Mesothelial cell of epicardium (in vitro differentiated cells): ENCODE measurements at regions not wholly inside any gene's neighbourhood (a gene's known extent, or its start where the extent isn't known, plus 50 kb on each side); places are given as distances from the start of the nearest gene placed in this dataset.
A peak's percentile ranks its signal among the peaks of the same experiment; 100 is the strongest.

Experiments
- DNase-seq, 2 experiments: peaks; one replicate each; pipeline ENCODE4 v3.0.0; 2021; ENCODE audit warnings: low spot score in 2 of 2; ENCODE audit not compliant: unreplicated experiment in 2 of 2
- H3K27ac Mint-ChIP-seq: 2 replicates; pipeline ENCODE4 v1.8.0; 2021; ENCODE audit warnings: mixed read lengths
- H3K27me3 Mint-ChIP-seq: 2 replicates; pipeline ENCODE4 v1.8.0; 2021; ENCODE audit warnings: low read depth, mixed read lengths
- H3K36me3 Mint-ChIP-seq: 2 replicates; pipeline ENCODE4 v1.8.0; 2021; ENCODE audit warnings: mixed read lengths
- H3K4me1 Mint-ChIP-seq: 2 replicates; pipeline ENCODE4 v1.8.0; 2021; ENCODE audit warnings: mixed read lengths
- H3K4me3 Mint-ChIP-seq: 2 replicates; pipeline ENCODE4 v1.8.0; 2021; ENCODE audit warnings: mild to moderate bottlenecking, moderate library complexity, mixed read lengths
- H3K9me3 Mint-ChIP-seq: 2 replicates; pipeline ENCODE4 v1.8.0; 2021; ENCODE audit warnings: mixed read lengths
- TF ChIP-seq, protein P1 (sequence below): fragments of 200-600 bp; sonication (generic); IDR thresholded peaks from one replicate; pipeline ENCODE4 v1.5.0; 2021; ENCODE audit warnings: antibody characterized with exemption; ENCODE audit not compliant: unreplicated experiment

GRCh38 chrX:6812087-6812486 is 277.2 kb upstream of the VCX3A start:
- H3K9me3 Mint-ChIP-seq: no peaks in the 10 kb centered on the region
- no peaks in the 10 kb centered on the region for H3K4me1 Mint-ChIP-seq
- DNase-seq: no peak
- H3K36me3 Mint-ChIP-seq: no peaks in the 10 kb centered on the region
- no peaks in the 10 kb centered on the region for H3K27me3 Mint-ChIP-seq
- TF ChIP-seq, protein P1, sequence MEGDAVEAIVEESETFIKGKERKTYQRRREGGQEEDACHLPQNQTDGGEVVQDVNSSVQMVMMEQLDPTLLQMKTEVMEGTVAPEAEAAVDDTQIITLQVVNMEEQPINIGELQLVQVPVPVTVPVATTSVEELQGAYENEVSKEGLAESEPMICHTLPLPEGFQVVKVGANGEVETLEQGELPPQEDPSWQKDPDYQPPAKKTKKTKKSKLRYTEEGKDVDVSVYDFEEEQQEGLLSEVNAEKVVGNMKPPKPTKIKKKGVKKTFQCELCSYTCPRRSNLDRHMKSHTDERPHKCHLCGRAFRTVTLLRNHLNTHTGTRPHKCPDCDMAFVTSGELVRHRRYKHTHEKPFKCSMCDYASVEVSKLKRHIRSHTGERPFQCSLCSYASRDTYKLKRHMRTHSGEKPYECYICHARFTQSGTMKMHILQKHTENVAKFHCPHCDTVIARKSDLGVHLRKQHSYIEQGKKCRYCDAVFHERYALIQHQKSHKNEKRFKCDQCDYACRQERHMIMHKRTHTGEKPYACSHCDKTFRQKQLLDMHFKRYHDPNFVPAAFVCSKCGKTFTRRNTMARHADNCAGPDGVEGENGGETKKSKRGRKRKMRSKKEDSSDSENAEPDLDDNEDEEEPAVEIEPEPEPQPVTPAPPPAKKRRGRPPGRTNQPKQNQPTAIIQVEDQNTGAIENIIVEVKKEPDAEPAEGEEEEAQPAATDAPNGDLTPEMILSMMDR: no peak
- no peak overlapping the region for H3K27ac Mint-ChIP-seq
- no peak overlapping the region for H3K4me3 Mint-ChIP-seq

DNA sequence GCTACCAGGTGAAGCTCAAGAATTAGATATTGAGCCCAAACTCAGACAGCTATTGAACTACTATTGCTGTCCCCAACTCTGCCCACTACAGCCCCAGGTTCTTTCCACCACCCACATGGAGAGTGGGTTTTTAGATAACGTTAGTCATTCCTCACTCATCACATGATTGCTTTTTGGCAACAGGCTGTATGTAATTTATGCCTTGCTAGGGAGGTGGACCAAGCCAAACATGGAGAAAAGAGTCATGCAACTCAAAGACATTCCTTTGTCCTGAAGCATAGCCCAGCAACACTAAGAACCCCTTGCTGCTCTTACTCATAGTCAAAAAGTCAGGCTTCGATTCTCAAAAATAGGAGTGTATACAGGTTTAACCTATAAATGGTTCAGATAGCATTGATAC is 275.9 kb upstream of the VCX3A start:
- Mint-ChIP-seq H3K9me3 (no peaks in the 10 kb centered on the region), H3K4me1 (no peaks in the 10 kb centered on the region), H3K27ac (no peak overlapping the region), H3K27me3 (no peaks in the 10 kb centered on the region), H3K4me3 (no peak overlapping the region), H3K36me3 (no peaks in the 10 kb centered on the region)
- TF ChIP-seq, protein P1: no peak
- DNase-seq: no peak

DNA sequence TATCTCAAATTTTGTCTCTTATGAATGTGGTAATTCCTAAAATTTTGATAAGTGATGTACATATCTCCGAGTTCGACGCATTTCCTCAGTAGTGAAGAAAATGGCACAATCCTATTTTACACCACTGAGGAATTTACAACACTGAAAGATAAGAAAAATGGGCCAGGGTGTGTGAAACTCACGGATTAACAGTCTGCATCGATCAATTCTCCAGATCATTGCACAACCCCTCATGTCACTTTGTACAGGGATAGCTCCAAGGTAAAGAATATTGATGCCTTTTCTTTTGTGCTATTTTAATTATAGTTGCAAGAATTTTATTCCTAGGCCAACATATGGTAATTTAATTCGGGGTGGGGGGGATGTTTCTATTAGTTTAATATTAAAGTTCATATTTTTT is 268.7 kb upstream of the VCX3A start:
- H3K36me3 Mint-ChIP-seq: no peaks in the 10 kb centered on the region
- no peak overlapping the region for H3K27ac Mint-ChIP-seq
- H3K9me3 Mint-ChIP-seq: no peaks in the 10 kb centered on the region
- TF ChIP-seq, protein P1: no peak
- no peak overlapping the region for H3K4me3 Mint-ChIP-seq
- DNase-seq: no peak
- no peaks in the 10 kb centered on the region for H3K27me3 Mint-ChIP-seq
- no peaks in the 10 kb centered on the region for H3K4me1 Mint-ChIP-seq

DNA sequence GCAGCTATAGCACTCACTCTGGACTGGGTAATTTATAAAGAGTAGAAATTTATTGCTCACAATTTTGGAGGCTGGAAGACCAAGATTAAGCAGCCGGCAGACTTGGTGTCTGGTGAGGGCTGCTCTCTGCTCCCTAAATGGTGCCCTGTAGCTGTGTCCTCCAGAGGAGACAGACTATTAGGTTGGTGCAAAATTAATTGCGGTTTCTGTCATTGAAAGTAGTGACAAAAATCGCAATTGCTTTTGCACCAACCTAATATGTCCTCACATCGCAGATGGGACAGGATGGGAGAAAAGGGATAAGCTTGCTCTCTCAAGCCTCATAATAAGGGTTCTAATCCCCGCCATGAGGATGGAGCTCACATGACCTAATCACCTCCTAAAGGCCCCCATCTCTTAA is 258.1 kb upstream of the VCX3A start:
- H3K36me3 Mint-ChIP-seq: no peaks in the 10 kb centered on the region
- TF ChIP-seq, protein P1: no peak

DNA sequence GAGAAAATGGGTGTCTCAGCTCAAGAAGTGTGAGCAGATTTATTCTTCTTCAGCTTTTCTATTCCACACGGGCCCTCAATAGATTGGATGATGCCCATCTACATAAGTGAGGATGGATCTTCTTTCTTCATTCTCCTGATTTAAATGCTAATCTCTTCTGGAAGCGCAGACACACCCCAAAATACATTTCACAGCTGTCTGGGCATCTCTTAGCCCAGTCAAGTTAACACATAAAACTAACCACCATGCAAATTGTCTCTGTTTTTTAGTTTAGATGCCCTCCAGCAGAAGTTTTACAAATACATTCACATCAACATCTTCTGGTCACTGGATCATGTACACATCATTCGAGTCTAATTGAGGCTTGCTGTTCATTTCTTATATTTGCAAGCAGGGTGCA is 249.0 kb upstream of the VCX3A start:
- Mint-ChIP-seq H3K4me1 (peaks cover 5% of the 10 kb centered on the region), H3K9me3 (no peaks in the 10 kb centered on the region), H3K27ac (no peak overlapping the region), H3K4me3 (no peak overlapping the region), H3K36me3 (no peaks in the 10 kb centered on the region), H3K27me3 (no peaks in the 10 kb centered on the region)
- TF ChIP-seq, protein P1: no peak
- no peak for DNase-seq

More for the DNA sequence above, 258.1 kb upstream of the VCX3A start:
- Mint-ChIP-seq H3K27ac (peak overlapping the region; percentile 32), H3K27me3 (no peaks in the 10 kb centered on the region), H3K9me3 (peaks cover 18% of the 10 kb centered on the region), H3K4me1 (peaks cover 5% of the 10 kb centered on the region), H3K4me3 (no peak overlapping the region)
- DNase-seq: no peak

GRCh38 chrX:6782831-6783230 is 247.9 kb upstream of the VCX3A start:
- H3K4me1 Mint-ChIP-seq: peaks cover 13% of the 10 kb centered on the region
- H3K27ac Mint-ChIP-seq: no peak overlapping the region
- no peaks in the 10 kb centered on the region for H3K36me3 Mint-ChIP-seq
- peaks cover 6% of the 10 kb centered on the region for H3K27me3 Mint-ChIP-seq
- H3K4me3 Mint-ChIP-seq: no peak overlapping the region
- DNase-seq: no peak
- H3K9me3 Mint-ChIP-seq: no peaks in the 10 kb centered on the region
- TF ChIP-seq, protein P1: no peak
